Stimulated activated CD4-positive, alpha-beta T cell treated with anti-CD3 and anti-CD28 coated beads, Interleukin-4, amount 100 ng/mL, for 48 hours (primary cell): ENCODE measurements at regions not wholly inside any gene's neighbourhood (a gene's known extent, or its start where the extent isn't known, plus 50 kb on each side); places are given as distances from the start of the nearest gene placed in this dataset.
"Not testable (repeated sequence)": the region's sequence is repeated elsewhere in the genome, so short reads cannot be mapped to it uniquely, and the experiment has no call there.

Experiments
- DNase-seq, 2 donors: peaks; one replicate each; pipeline ENCODE4 v3.0.0-alpha.2; 2020; ENCODE audit warnings: low read depth in 2 of 2

DNA sequence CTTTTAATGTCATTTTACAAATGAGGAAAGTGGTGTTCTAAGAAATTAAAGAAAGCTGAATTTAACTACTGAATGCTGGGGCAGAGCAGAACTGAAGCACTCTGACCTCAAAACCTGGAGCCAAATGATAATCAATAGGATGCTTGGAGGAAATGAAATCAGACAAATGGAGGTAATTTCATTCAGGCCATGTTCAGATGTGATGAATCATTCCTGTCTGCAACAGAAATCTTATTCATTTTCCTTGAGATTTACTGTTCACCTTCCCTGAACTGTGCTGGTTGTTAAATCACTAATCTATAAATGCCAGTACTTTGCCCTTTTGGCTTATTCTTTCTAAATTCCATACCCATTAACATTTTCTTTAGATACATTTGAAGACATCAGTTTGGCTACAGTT, 85.6 kb upstream of the SNX7 start:
- DNase-seq = no peak

DNA sequence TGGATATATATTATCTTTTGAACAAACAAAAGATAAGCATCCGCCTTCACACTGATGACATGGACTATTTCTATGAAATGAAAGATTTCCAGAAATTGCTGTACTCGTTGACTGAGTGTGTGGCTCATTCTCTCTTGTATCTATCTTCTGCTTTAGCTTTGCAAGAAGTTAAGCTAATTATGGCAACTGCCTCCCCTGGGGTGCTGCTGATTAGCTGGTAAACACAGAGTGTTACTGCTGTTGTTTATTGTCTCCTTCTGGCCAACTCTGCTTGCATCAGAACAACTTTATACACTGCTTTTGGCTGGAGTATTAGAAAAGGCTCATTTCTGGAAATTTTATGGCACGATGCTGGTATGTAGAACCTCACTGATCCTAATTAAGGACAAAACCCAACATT, 95.6 kb upstream of the SNX7 start:
- no peak for DNase-seq

DNA sequence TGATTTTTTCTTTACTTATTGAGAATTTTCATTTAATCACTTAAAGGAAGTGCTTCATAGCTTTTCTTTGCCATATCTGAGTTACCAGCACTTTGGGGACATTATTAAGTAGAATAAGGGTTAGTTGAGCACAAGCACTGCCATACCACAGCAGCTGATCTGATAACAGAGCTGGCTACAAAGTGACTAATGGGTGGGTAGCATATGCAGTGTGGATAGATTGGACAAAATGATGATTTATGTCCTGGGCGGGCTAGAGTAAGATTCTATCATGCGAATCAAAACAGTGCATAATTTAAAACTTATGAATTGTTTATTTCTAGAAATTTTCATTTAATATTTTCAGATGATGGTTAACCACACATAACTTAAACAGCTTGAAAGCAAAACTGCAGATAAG, 102.2 kb upstream of the SNX7 start:
- no peak for DNase-seq

DNA sequence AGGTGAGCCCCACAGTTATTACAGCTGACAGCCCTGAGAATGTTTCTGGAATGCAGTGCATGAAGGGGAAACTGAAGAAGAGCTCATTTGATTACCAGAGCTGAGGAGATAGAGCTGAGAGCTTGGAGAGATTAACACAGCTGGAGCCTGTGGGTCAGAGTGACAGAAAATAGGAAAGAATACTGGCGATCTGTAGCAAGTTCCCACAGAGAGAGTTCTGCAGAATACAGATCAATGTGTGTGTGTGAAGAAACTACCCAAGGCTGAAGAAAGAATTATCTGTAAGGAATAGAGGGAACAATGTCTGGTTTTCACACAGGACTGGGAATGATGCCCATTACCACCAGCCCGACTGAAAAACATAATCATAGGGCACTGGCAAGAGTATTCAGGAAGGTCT, 103.6 kb upstream of the SNX7 start:
- no peak for DNase-seq

DNA sequence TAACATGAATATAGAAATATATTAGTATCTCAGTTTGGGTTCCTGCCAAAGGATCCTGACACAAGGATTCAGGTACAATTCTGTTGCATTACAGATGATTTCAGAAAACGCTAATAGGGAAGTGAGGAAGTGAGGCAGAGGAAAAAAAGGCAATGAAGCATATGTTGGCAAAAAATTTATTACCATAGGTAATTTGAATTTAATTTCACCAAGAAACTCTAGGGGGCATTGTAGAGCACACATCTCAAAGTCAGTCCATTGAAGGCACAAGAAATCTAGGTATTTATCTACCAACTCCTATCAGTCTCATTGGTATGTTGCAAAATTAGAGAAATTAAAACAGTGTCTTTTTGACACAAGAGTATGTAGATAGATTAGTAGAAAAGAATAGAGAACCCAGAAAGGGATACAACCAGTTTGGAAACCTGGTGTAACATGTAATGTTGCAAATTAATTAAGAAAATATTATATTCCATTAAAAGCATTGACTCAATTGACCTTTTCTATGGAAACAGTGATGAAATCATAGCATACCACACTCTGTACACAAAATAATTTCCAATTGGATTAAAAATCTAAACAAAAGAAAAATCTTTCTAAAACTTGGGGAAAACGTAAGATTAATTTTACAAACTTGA, 104.9 kb upstream of the SNX7 start:
- DNase-seq = no peak

DNA sequence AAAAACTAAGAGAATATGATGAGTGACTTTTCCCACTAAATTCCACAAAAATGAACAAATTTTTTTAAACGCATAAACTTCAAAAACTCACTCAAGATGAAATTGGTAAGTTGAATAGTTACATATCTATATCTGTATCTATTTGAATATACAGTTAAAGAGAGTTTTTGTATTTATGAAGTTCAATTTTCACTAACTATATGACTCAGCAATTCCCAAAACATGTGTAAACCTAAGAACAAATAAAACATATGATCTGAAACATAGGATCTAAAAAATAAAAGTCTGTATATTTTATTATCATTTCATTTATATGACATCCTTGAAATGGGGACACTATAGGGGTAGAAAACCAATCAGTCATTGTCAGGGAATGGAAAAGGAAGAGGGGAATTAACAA, 105.7 kb upstream of the SNX7 start:
- DNase-seq = no peak

DNA sequence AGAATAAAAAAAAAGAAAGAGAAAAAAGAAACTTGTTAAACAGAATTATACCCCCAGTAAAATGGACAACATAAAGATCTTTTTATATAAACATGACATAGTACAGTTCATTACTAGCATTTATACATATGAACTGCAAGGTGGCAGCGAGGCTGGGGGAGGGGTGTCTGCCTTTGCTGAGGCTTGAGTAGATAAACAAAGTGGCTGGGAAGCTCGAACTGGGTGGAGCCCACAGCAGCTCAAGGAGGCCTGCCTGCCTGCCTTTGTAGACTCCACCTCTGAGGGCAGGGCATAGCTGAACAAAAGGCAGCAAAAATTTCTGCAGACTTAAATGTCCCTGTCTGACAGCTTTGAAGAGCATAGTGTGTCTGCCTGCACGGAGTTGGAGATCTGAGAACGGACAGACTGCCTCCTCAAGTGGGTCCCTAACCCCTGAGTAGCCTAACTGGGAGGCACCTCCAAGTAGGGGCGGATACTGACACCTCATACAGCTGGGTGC, 108.9 kb upstream of the SNX7 start:
- DNase-seq = not testable (repeated sequence)

DNA sequence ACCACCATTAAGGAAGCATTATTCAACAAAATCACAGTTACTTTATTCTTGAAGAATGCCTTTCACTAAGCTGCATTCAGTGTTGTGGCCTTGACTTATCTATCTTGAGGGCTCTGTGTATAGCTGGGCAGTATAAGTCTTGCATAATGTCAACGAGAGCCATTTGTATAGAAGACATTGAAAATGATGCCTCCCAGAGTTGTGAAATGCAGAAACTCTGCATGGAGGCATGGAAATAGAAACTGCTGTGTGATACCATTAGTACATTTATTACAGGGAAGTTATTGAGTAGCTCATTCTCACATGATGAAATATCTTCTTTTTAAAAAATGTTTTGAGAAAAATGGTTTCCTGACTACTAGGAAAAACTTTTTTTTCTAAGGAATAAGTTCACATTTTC, 111.4 kb upstream of the SNX7 start:
- no peak for DNase-seq

DNA sequence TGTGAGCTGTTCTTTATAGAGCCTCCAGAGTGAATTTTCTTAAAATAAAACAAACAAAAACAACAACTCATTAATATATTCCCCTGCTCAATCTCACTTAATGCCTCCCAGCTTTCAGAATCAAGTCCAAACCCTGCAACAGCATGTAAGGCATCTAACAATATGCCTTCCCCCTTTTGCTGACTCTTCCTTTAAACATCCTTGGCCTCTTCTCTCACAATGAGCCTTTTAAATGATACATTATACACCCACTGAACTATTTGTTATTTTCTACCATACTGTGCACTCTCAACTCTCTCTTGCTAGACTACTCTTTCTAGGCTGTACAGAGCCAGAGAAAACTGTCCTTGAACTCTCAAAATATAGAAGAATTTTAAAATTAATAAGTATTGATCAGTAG, 115.2 kb upstream of the SNX7 start:
- no peak for DNase-seq

DNA sequence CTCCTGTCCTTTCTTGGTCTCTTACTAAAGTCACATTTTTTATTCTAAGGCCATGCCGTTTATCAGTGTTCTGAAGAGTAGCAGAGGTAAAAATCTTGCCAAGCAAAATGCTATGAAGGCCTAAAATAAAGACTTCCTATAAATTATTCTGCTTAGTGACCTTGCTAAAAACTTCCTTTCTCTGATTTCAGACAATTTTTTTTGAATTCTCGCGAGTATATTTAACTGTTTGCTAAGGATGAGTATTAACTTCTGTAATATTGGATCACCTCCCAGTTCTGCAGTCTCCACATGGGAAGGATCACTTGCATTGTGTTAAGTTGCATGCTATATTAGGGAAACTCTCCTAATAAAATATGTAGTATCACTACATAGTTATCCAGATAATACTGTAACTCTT, 123.4 kb upstream of the SNX7 start:
- no peak for DNase-seq

DNA sequence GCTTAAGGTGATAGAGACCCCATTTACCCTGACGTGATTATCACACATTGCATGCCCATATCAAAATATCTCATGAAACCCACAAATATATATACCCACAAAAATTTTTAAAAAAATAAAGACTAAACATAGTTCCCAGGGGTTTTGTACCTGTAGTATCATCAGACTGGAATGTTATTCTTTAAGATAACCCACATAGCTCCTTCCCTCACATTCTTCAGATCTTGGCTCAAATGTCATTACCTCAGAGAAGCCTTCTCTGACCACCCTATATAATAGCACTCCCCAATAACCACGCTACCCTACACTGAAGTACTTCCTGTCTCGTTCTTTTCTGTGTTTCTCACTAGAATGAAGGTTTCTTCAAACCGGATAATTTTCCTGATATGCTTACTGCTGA, 138.3 kb upstream of the SNX7 start:
- no peak for DNase-seq

DNA sequence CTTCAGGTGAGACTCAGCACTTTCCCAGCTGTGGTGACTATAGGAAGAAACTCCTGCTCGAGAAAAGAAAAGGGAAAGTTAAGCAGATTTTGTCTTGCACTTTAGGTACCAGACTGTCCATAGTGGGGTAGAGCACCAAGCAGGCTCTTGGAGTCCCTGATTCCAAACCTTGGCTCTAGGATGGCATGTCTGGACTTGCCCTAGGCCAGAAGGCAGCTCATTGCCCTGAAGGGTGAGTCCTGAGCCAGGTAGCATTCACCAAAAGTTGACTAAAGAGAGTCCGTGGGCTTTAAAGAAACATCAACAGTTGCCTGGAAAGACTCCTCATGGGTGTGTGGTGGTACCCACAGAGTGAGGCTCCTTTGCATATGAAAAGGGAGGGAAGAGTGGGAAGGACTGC, 145.2 kb upstream of the SNX7 start:
- no peak for DNase-seq

DNA sequence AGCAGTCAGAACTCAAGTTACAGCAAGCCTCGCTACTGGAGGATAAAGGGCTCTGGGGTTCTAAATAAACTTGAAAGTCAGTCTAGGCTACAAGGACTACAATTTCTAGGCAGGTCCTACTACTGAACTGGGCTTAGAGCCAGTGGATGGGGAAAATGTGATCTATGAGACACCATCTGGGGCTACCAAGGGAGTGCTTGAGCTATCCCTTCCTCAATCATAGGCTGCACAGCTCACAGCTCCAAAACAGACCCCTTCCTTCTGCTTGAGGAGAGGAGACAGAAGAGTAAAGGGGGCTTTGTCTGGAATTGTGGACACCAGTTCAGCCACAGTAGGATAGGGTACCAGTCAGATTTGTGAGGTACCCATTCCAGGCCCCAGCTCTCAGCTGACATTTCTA, 145.8 kb upstream of the SNX7 start:
- DNase-seq = no peak

DNA sequence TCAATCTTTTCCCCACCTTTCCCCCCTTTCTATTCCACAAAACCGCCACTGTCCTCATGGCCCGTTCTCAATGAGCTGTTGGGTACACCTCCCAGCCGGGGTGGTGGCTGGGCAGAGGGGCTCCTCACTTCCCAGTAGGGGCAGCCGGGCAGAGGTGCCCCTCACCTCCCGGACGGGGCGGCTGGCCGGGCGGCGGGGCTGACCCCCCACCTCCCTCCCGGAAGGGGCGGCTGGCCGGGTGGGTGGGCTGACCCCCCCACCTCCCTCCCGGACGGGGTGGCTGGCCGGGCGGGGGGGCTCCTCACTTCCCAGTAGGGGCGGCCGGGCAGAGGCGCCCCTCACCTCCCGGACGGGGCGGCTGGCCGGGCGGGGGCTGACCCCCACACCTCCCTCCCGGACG, 149.3 kb upstream of the SNX7 start:
- not testable (repeated sequence) for DNase-seq

DNA sequence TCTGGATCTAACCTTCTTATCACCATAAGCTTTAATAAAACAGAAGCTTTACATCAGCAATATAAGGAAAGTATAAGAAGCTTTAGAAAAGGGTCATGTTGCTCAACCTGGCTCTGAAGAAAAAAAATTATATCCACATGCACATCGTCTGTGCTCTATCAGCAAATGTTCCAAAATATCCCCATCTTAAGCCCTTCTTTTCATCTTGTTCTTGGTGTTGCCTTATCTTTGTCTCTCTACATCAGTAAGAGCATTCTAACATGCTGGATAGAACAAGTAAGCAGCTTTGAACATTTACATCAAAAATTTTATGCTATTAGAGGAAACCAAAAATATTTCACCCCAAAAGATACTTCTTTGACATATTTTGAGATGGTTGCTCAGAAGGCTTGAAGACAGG, 157.8 kb upstream of the SNX7 start:
- no peak for DNase-seq

DNA sequence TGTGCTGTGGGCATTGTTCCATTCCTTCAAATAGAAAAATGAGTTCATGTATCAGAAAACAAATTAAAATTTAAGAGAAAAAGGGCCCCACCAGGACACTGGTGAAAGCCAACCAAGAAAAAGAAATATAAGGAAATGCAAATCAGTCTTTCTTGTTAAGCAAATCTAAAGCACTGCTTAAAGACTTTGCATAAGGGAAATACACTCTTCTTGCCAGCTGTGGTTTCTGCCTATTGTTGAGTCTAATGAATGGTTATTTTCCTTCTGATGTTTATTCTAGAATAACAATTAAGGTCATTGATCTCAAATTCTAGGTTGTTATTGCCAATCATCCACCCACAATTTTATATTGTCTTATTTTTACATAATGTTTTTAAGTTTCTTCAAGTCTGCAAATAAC, 158.6 kb upstream of the SNX7 start:
- no peak for DNase-seq

DNA sequence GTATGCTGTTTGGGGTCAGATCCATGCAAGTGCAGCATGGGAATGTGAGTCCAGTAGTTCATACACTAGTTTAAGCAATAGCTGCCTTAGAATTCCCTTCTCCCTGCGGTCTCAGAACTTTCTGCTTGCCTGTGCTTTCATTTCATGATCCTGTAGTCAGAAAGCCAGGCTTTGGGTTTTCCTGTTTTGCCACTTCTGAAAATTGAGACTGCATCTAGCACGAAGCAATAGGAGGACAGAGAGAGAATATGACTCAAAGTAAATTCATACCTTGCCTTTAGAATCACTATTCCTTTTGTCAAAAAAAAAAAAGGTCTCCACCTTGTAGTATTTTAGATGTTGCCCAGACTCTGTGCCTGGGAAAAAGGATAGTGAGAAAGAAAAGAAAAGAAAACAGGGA, 161.2 kb upstream of the SNX7 start:
- no peak for DNase-seq

DNA sequence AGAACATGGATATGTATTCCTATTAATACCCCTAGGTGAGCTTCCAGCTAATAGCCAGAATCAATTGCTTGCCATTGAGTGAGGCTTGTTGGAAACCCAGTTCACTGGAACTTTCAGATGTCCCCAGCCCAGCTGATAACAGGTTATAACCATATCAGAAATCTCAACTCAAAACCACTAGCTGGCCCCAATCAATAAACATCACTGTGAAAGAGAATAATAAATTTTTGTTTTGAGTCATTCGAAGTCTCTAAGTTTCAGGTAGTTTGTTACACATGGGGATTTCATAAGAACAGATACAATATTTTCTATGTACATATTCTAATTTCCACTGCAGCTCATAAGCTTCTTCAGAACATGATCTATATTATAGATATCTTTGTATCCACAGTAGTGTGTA, 162.9 kb upstream of the SNX7 start:
- no peak for DNase-seq

DNA sequence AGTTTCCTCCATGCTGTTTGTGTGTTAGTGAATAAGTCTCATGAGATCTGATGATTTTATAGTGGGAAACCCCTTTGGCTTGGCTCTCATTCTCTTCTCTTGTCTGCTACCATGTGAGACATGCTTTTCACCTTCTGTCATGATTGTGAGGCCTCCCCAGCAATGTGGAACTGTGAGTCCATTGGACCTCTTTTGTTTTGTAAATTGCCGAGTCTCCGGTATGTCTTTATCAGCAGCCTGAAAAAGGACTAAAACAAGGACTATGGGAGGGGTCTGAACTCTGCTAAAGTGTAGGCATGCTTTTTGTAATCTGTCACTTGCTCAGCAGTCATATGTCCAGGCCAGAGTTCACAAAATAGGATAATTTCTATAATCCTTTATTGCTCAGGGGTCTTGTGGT, 164.0 kb upstream of the SNX7 start:
- DNase-seq = no peak

DNA sequence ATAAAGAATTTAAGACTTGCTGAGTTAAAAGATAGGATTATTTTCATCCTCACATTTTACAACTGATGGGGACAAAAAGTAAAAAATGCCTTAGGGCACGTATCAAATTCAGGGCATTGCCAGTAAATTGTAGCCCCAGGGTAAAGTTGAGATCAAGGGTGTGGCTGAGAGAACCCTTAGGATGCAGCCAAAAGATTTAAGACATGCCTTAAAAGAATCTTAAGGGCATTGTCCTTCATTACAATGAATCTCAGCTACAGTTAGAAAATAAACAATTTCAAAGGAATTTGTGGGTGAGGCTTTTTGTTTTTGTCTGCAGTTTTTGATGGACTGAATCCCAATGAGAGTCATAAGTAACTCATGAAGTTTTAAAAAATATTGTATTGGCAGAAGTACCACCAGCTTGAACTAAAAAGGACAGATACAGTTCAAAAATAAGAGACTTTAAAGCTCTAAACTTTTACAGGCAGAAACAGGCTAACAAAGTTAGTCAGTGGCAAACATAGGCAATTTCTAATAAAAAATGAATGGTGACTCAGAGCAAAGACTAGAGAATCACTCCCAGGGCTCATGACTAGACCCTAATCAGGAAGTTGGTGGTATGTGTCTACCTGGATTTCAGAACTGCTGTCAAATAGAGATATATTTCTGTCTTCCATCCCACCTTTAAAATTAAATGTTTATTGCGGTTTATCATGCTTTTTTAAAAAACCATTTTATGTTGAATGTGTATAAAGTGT, 165.1 kb upstream of the SNX7 start:
- DNase-seq = no peak

DNA sequence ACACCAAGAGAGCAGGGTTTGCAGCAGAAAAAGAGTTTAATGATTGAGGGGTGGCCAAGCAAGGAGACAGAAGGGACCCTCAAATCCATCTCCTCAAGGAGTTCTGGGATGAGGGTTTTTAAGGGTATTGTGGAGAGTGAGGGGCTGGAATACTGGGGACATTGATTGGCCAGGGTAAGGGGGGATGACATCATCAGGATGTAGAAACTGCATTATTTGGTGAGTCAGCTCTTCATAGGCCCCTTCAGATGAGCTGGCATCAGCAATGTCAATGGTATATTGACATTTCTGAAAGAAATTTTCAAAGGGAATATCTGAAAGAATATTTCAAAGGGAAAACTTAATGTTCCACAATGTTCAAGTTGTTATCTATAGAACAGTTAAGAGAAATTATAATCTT, 168.1 kb upstream of the SNX7 start:
- DNase-seq = no peak

DNA sequence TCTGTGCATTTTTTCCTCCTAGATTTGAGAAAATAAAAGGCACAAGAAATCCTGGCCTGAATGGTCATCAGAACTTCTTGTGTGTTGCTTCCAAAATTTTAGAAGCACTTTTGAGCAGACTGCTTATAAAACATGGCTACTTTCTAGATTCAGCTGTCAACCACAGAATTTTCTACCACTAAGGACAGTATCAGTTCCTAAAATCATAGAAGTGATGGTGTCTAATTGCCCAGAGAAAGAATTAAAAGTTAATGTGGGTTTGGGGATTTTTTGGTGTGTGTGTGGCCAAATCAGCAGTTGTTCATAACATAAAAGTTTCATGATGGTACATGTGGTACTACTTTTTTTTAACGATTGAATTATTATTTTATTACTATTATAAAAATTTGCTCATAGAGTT, 171.4 kb upstream of the SNX7 start:
- no peak for DNase-seq

DNA sequence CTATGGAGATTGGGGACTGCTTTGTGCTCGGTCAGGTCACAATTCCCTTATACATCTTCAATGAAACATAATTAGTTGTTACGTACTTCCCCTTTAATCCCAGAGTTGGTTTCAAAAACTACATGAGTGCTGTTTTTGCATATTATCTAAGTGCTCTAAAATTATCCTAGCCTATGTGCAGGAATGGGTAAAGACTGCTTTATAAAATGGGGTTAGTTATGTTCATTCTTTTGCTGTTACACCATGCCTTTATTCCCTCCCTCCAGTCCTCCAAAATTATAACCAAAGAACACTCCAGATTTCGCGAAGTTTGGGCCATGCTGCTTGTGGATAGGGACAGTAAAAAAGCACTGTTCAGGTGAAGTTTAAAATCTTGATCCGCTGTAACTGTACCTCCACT, 173.9 kb upstream of the SNX7 start:
- DNase-seq = no peak

DNA sequence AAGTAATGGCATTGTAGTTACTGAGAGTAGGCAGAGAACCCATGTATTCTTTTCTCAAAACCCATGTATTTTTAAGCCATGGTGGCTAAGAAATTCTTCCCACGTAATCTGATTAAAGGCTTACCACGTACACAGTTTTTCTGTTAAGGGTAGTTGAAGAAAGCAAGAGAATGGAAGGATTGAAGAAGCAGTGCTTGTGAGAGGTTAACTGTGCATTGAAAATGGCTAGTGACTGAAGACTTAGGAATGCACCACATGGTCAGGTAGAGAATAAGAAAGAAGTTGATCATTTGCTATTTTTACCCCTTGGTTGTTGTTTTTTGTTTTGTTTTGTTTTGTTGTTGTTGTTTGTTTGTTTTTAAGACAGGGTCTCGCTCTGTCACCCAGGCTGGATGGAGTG, 178.9 kb upstream of the SNX7 start:
- DNase-seq = no peak
